ENCODE measurements at regions not wholly inside any gene's neighbourhood (a gene's known extent, or its start where the extent isn't known, plus 50 kb on each side); places are given as distances from the start of the nearest gene placed in this dataset.

DNA sequence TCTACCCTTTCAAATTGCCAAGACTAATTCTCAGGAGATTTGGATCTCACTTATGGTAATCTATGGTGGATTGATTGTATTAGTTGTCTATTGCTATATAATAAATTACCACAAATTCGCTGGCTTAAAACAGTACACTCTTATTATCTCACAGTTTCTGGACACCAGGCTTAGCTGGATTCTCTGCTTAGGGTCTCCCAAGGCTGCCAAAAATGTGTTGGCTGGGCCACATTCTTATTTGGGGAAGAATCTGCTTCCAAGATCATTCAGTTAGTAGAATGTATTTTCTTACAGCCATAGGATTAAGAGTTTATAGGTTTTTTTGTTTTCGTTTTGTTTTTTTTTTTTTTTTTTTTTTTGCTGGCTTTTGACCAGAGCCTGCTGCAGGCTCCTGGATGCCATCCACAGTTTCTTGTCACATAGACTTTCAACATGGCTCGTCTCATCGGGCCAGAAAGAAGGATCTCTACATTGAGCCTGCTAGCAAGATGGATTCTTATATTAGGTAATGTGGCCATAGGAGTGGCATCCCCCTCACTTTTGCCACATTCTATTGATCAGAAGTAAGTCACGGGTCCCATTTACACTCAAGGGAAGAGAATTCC lies 415.3 kb downstream of the KIF2B start:
- H3K4me1 ChIP-seq (ENCODE audit: insufficient read depth, low read length, poor library complexity, severe bottlenecking), result no peaks in the 10 kb centered on the region
- TF ChIP-seq EZH2phosphoT487 (IDR thresholded peaks at IDR 0.05; ENCODE audit: borderline replicate concordance, low read depth, low read length), result no peak
- TF ChIP-seq, protein P1, sequence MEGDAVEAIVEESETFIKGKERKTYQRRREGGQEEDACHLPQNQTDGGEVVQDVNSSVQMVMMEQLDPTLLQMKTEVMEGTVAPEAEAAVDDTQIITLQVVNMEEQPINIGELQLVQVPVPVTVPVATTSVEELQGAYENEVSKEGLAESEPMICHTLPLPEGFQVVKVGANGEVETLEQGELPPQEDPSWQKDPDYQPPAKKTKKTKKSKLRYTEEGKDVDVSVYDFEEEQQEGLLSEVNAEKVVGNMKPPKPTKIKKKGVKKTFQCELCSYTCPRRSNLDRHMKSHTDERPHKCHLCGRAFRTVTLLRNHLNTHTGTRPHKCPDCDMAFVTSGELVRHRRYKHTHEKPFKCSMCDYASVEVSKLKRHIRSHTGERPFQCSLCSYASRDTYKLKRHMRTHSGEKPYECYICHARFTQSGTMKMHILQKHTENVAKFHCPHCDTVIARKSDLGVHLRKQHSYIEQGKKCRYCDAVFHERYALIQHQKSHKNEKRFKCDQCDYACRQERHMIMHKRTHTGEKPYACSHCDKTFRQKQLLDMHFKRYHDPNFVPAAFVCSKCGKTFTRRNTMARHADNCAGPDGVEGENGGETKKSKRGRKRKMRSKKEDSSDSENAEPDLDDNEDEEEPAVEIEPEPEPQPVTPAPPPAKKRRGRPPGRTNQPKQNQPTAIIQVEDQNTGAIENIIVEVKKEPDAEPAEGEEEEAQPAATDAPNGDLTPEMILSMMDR (conservative IDR thresholded peaks at IDR 0.05; ENCODE audit: low read length), result no peak
- H3K27ac ChIP-seq (ENCODE audit: low read depth, low read length, poor library complexity, severe bottlenecking), result no peak overlapping the region
- no peaks in the 10 kb centered on the region for H3K9me2 ChIP-seq (ENCODE audit: insufficient read depth, low read length)
- H3K9me3 ChIP-seq (ENCODE audit: low read length), result no peaks in the 10 kb centered on the region
- H3K36me3 ChIP-seq (ENCODE audit: insufficient read depth, low read length), result no peaks in the 10 kb centered on the region
- DNase-seq (ENCODE audit: low spot score), result no peak
- no peak overlapping the region for H3K4me3 ChIP-seq (ENCODE audit: low read depth, low read length, poor library complexity, severe bottlenecking)
- H3K79me2 ChIP-seq (ENCODE audit: insufficient read depth, low read depth, low read length), result no peaks in the 10 kb centered on the region
- ChIA-PET POLR2A (no interaction called here), CTCF (ENCODE audit: unreplicated experiment) (no interaction called here)
- no peak overlapping the region for H3K4me2 ChIP-seq (ENCODE audit: low read length)
- H2AFZ ChIP-seq (ENCODE audit: low read length), result no peak overlapping the region
- no TSS peak for BruUV-seq (replicated peaks)
- intact Hi-C loops (cut with micrococcal nuclease; ENCODE audit: unreplicated experiment), result no loop called here
- no peaks in the 10 kb centered on the region for H4K20me1 ChIP-seq (ENCODE audit: insufficient read depth, low read length)

DNA sequence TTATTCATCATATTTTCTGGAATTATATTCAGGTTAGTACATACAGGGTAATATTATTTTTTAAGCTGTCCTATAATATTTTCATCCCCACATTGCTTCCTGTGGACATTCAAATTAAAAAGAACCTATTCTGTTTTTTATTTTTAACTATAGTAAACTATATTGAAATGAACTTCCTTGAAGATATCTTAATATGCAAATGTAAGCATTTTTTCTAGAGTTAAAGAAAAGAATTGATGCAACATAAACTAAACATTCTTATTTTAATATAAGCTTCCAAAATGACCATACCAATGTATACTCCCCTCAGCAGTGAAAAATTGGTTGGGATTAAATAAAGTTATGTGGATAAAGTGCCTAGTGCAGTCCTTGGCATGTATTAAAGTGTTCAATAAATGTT lies 416.6 kb downstream of the KIF2B start:
- DNase-seq (ENCODE audit: low spot score), result no peak
- Histone ChIP-seq H2AFZ (ENCODE audit: low read length) (no peak overlapping the region), H3K27ac (ENCODE audit: low read depth, low read length, poor library complexity, severe bottlenecking) (no peak overlapping the region), H3K9me3 (ENCODE audit: low read length) (no peaks in the 10 kb centered on the region), H3K4me3 (ENCODE audit: low read depth, low read length, poor library complexity, severe bottlenecking) (no peak overlapping the region), H3K9me2 (ENCODE audit: insufficient read depth, low read length) (no peaks in the 10 kb centered on the region), H3K36me3 (ENCODE audit: insufficient read depth, low read length) (no peaks in the 10 kb centered on the region), H3K79me2 (ENCODE audit: insufficient read depth, low read depth, low read length) (no peaks in the 10 kb centered on the region), H4K20me1 (ENCODE audit: insufficient read depth, low read length) (no peaks in the 10 kb centered on the region), H3K4me1 (ENCODE audit: insufficient read depth, low read length, poor library complexity, severe bottlenecking) (no peaks in the 10 kb centered on the region), H3K4me2 (ENCODE audit: low read length) (no peak overlapping the region)
- intact Hi-C loops (cut with micrococcal nuclease; ENCODE audit: unreplicated experiment), result no loop called here
- TF ChIP-seq, protein P1 (conservative IDR thresholded peaks at IDR 0.05; ENCODE audit: low read length), result no peak
- TF ChIP-seq EZH2phosphoT487 (IDR thresholded peaks at IDR 0.05; ENCODE audit: borderline replicate concordance, low read depth, low read length), result no peak
- BruUV-seq (replicated peaks), result no TSS peak
- ChIA-PET POLR2A (no interaction called here), CTCF (ENCODE audit: unreplicated experiment) (no interaction called here)

DNA sequence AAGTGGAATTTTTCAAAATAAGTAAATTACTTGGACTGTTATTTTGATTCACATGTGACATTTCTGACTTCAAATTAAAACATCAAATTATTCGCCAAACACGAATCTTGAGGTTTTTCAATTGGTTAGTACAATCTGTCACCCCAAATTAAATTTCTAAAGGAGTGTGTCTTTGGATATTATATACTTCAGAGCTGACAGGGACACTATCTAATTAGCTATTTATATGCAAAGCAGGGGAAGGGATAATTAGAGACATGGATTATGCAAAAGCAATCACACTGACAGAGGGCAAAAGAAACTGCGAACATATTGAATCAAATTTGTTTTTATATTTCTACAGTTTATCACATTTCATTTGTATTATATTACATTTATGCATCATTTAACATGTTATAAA lies 433.0 kb downstream of the KIF2B start:
- intact Hi-C loops (cut with micrococcal nuclease; ENCODE audit: unreplicated experiment), result no loop called here
- no peak overlapping the region for H3K27ac ChIP-seq (ENCODE audit: low read depth, low read length, poor library complexity, severe bottlenecking)
- no peaks in the 10 kb centered on the region for H3K9me3 ChIP-seq (ENCODE audit: low read length)
- ChIA-PET CTCF (ENCODE audit: unreplicated experiment) (no interaction called here), POLR2A (interaction anchor here (0.7 kb wide), 1 partner anchor 1061 kb away, joined by 3 read pairs; no protein-coding TSS in a partner anchor)
- BruUV-seq (replicated peaks), result no TSS peak
- no peaks in the 10 kb centered on the region for H3K79me2 ChIP-seq (ENCODE audit: insufficient read depth, low read depth, low read length)
- TF ChIP-seq, protein P1 (conservative IDR thresholded peaks at IDR 0.05; ENCODE audit: low read length), result no peak
- no peak for TF ChIP-seq EZH2phosphoT487 (IDR thresholded peaks at IDR 0.05; ENCODE audit: borderline replicate concordance, low read depth, low read length)
- no peak for DNase-seq (ENCODE audit: low spot score)
- no peaks in the 10 kb centered on the region for H3K9me2 ChIP-seq (ENCODE audit: insufficient read depth, low read length)
- no peaks in the 10 kb centered on the region for H4K20me1 ChIP-seq (ENCODE audit: insufficient read depth, low read length)
- no peak overlapping the region for H3K4me2 ChIP-seq (ENCODE audit: low read length)
- H3K4me3 ChIP-seq (ENCODE audit: low read depth, low read length, poor library complexity, severe bottlenecking), result no peak overlapping the region
- no peaks in the 10 kb centered on the region for H3K4me1 ChIP-seq (ENCODE audit: insufficient read depth, low read length, poor library complexity, severe bottlenecking)
- H3K36me3 ChIP-seq (ENCODE audit: insufficient read depth, low read length), result no peaks in the 10 kb centered on the region
- H2AFZ ChIP-seq (ENCODE audit: low read length), result no peak overlapping the region
